OCI-LY3 (cell line): ENCODE measurements at regions not wholly inside any gene's neighbourhood (a gene's known extent, or its start where the extent isn't known, plus 50 kb on each side); places are given as distances from the start of the nearest gene placed in this dataset.
A peak's percentile ranks its signal among the peaks of the same experiment; 100 is the strongest.

Experiments used
- H2AFZ ChIP-seq: fragments of 200-600, 300-600 bp; shearing (Covaris generic); 2 replicates; pipeline ENCODE4 v1.6.0; 2014; ENCODE audit warnings: antibody characterized with exemption, low read depth, low read length
- H3K27ac ChIP-seq: fragments of 200-600, 300-600 bp; sonication (generic); 2 replicates; pipeline ENCODE4 v1.5.1; 2014; ENCODE audit warnings: mild to moderate bottlenecking, low read length, moderate library complexity, mixed read lengths
- H3K27me3 ChIP-seq: fragments of 200-600, 300-600 bp; sonication (generic); 2 replicates; pipeline ENCODE4 v1.6.1; 2014; ENCODE audit warnings: low read depth, low read length, mixed read lengths
- H3K36me3 ChIP-seq: fragments of 200-600, 300-600 bp; sonication (generic); replicated peaks from 2 replicates; pipeline ENCODE3; 2014; ENCODE audit warnings: low read depth, low read length, mixed read lengths
- H3K4me1 ChIP-seq: fragments of 300-600, 200-600 bp; sonication (generic); 2 replicates; pipeline ENCODE4 v1.6.1; 2014; ENCODE audit warnings: low read length, mixed read lengths
- H3K4me2 ChIP-seq: fragments of 200-600, 300-600 bp; sonication (generic); 2 replicates; pipeline ENCODE4 v1.6.1; 2014; ENCODE audit warnings: low read length, mixed read lengths
- H3K4me3 ChIP-seq: fragments of 300-600, 200-600 bp; sonication (generic); 2 replicates; pipeline ENCODE4 v1.5.1; 2014; ENCODE audit warnings: antibody characterized with exemption, mild to moderate bottlenecking, low read length, moderate library complexity
- H3K79me2 ChIP-seq: fragments of 300-600, 200-600 bp; shearing (Covaris generic); 2 replicates; pipeline ENCODE4 v1.6.1; 2014; ENCODE audit warnings: mild to moderate bottlenecking, low read length, mixed read lengths
- H3K9ac ChIP-seq: fragments of 300-600, 200-600 bp; shearing (Covaris generic); 2 replicates; pipeline ENCODE4 v1.6.0; 2014; ENCODE audit warnings: mild to moderate bottlenecking, low read length, moderate library complexity
- H3K9me3 ChIP-seq: fragments of 200-600, 300-600 bp; shearing (Covaris generic); 2 replicates; pipeline ENCODE4 v1.6.1; 2014; ENCODE audit warnings: low read length, mixed read lengths; ENCODE audit not compliant: insufficient read depth
- H4K20me1 ChIP-seq: fragments of 200-600, 300-600 bp; sonication (generic); 2 replicates; pipeline ENCODE4 v1.6.1; 2016; ENCODE audit warnings: low read length, mixed read lengths; ENCODE audit not compliant: insufficient read depth
- EZH2phosphoT487 ChIP-seq: fragments of 200-600 bp; shearing (Covaris generic); IDR thresholded peaks from 2 replicates; pipeline ENCODE4 v1.6.1; 2018; ENCODE audit warnings: antibody characterized with exemption, mixed run types, low read depth
- TF ChIP-seq, protein P1 (sequence below): fragments of 200-600, 300-600 bp; sonication (generic); IDR thresholded peaks from 2 replicates; pipeline ENCODE4 v1.5.1; 2014; ENCODE audit warnings: antibody characterized with exemption, low read length, low read depth

DNA sequence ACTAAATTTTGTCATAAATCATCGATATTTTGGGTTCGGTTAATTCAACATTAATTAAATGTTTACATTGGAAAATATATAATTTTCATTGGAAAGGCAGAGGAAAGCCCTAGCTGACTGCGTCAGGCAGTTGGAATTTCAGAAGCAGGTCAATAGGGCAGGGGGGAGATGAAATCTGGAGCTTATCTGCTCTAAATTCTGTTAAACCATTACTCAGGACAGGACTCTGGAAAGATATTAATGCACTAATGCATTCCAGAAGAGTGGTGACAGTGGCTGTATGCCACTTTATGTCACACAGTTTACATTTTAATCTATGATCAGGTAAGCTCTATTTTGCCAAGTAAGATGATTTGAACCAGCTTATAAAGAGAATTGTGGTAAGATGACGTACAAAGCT is 153.0 kb upstream of the B3GALT2 start:
- Histone ChIP-seq H3K79me2 (no peaks in the 10 kb centered on the region), H3K4me2 (no peak overlapping the region), H3K36me3 (no peaks in the 10 kb centered on the region), H3K9me3 (peaks cover 7% of the 10 kb centered on the region; the same call in 1 of the 2 replicates), H3K4me3 (no peak overlapping the region), H4K20me1 (no peaks in the 10 kb centered on the region), H3K27me3 (no peaks in the 10 kb centered on the region), H2AFZ (no peak overlapping the region), H3K27ac (no peak overlapping the region), H3K4me1 (peaks cover 25% of the 10 kb centered on the region), H3K9ac (no peak overlapping the region)
- no peak for TF ChIP-seq EZH2phosphoT487
- TF ChIP-seq, protein P1, sequence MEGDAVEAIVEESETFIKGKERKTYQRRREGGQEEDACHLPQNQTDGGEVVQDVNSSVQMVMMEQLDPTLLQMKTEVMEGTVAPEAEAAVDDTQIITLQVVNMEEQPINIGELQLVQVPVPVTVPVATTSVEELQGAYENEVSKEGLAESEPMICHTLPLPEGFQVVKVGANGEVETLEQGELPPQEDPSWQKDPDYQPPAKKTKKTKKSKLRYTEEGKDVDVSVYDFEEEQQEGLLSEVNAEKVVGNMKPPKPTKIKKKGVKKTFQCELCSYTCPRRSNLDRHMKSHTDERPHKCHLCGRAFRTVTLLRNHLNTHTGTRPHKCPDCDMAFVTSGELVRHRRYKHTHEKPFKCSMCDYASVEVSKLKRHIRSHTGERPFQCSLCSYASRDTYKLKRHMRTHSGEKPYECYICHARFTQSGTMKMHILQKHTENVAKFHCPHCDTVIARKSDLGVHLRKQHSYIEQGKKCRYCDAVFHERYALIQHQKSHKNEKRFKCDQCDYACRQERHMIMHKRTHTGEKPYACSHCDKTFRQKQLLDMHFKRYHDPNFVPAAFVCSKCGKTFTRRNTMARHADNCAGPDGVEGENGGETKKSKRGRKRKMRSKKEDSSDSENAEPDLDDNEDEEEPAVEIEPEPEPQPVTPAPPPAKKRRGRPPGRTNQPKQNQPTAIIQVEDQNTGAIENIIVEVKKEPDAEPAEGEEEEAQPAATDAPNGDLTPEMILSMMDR, result no peak

DNA sequence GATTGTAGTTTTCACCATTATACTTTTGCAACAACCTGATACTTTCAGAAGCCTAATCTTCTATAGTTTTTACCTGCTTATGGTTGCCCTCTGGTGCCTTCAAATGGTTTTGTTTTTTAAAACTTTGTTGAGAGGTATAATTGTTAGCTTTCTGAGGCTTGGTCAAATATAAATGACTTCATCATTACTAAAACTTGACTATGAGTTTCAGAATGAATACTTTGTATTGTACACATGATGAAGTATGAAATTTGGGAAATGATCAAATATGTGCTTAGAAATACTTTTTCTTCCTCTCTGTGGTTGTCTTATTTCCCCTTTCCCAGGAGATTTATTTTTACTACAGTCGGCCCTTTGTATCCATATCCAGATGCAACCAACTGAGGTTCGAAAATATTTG is 151.8 kb upstream of the B3GALT2 start:
- H3K4me1 ChIP-seq, result peaks cover 25% of the 10 kb centered on the region

DNA sequence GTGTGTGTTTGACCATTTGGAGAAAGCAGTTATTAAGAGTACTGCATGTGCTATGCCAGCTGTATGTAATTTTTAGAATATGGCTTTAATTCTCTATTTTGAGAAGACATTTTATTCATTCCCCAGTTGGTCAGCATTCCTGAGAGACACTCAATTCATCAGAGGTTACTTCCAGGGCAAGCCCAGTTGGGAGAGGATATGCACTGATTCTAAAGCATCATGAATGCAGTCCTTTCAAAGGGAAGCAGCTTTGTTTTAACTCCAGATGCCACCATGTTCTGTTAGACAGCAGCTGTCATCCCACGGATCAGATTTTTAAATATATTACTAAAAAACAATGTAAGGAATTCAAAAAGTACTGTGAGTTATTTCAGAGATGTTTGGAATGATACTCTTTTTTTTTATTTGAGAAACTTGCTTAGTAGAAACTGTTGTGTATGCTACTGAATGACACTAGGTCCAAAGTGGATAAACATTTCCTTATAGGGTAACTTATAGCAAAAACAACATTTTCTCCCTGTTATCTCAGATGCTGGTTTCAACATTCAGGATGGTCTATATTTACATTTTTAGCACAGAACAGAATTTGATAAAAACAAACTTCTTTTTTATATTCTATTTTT is 149.5 kb upstream of the B3GALT2 start:
- Histone ChIP-seq H3K4me1 (peaks cover 25% of the 10 kb centered on the region), H3K27me3 (no peaks in the 10 kb centered on the region), H4K20me1 (no peaks in the 10 kb centered on the region), H3K9me3 (peaks cover 27% of the 10 kb centered on the region), H2AFZ (no peak overlapping the region), H3K4me3 (no peak overlapping the region), H3K27ac (no peak overlapping the region), H3K36me3 (peaks cover 19% of the 10 kb centered on the region), H3K4me2 (no peak overlapping the region), H3K79me2 (no peaks in the 10 kb centered on the region), H3K9ac (no peak overlapping the region)
- TF ChIP-seq, protein P1, result no peak
- no peak for TF ChIP-seq EZH2phosphoT487

More for the DNA sequence above, 151.8 kb upstream of the B3GALT2 start:
- H3K4me2 ChIP-seq, result peak overlapping the region; percentile 84
- peak overlapping the region; percentile 64 for H3K4me3 ChIP-seq
- H3K9ac ChIP-seq, result peak overlapping the region; percentile 22; the same call in 1 of the 2 replicates
- H3K36me3 ChIP-seq, result peaks cover 10% of the 10 kb centered on the region
- H3K79me2 ChIP-seq, result no peaks in the 10 kb centered on the region
- TF ChIP-seq EZH2phosphoT487, result no peak
- TF ChIP-seq, protein P1, result peak; percentile 60
- peaks cover 20% of the 10 kb centered on the region for H3K9me3 ChIP-seq
- no peaks in the 10 kb centered on the region for H4K20me1 ChIP-seq
- peak overlapping the region; percentile 8; the same call in 1 of the 2 replicates for H3K27ac ChIP-seq
- no peak overlapping the region for H2AFZ ChIP-seq
- H3K27me3 ChIP-seq, result no peaks in the 10 kb centered on the region

DNA sequence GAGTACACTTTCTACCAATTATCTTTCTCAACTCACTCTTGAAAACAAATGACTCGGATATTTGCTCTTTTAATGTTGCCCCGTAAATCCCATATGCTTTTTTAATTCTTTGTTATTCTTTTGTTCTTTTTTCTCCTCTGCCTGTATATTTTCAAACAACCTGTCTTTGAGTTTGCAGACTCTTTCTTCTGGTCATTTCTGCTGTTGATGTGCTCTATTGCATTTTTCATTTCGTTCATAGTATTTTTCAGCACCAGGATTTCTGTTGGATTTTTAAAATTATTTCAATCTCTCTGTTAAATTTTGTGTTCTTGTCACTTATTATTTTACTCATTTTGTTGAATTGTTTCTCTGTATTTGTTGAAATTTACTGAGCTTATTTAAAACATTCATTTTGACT is 146.8 kb upstream of the B3GALT2 start:
- H3K27ac ChIP-seq, result no peak overlapping the region
- no peak overlapping the region for H3K9ac ChIP-seq
- no peak overlapping the region for H3K4me3 ChIP-seq
- H2AFZ ChIP-seq, result no peak overlapping the region
- H4K20me1 ChIP-seq, result no peaks in the 10 kb centered on the region
- peaks cover 19% of the 10 kb centered on the region for H3K36me3 ChIP-seq
- H3K27me3 ChIP-seq, result no peaks in the 10 kb centered on the region
- H3K9me3 ChIP-seq, result peaks cover 36% of the 10 kb centered on the region
- TF ChIP-seq, protein P1, result no peak
- no peak for TF ChIP-seq EZH2phosphoT487
- H3K4me2 ChIP-seq, result no peak overlapping the region
- H3K79me2 ChIP-seq, result no peaks in the 10 kb centered on the region
- peaks cover 18% of the 10 kb centered on the region for H3K4me1 ChIP-seq
